Right lung (tissue), 2 donors: ENCODE measurements at regions not wholly inside any gene's neighbourhood (a gene's known extent, or its start where the extent isn't known, plus 50 kb on each side); places are given as distances from the start of the nearest gene placed in this dataset.

Source experiments
- DNase-seq, 2 donors: peaks; one replicate each; pipeline ENCODE4 v3.0.0-alpha.2; 2013

GRCh38 chr12:124162151-124163110, 132.5 kb upstream of the RFLNA start:
- DNase-seq, result no peak

- DNase-seq, result no peak
Observed at GRCh38 chr12:124165695-124166094, 129.2 kb upstream of the RFLNA start.

DNA sequence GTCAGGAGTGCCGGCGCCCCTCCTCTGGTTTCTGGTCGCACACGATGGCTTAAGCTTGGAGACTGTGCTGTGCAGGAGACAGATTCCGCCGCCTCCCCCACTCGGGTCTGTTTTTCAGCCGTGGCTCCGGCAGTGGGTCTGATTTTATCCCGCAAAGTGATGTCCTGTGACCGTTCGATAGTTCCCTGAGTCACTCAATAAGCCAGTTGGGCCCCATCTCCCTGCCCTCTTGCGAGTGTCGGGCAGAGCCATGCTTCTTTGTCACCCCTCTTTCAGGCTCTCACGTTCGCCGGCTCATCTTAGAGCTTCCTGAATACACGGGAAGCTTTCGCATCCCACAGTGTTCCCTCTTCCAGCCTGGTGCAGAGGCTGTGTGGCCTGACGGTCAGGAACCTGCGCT, 127.8 kb upstream of the RFLNA start:
- no peak for DNase-seq

GRCh38 chr12:124168016-124168786, 126.7 kb upstream of the RFLNA start:
- no peak for DNase-seq

DNA sequence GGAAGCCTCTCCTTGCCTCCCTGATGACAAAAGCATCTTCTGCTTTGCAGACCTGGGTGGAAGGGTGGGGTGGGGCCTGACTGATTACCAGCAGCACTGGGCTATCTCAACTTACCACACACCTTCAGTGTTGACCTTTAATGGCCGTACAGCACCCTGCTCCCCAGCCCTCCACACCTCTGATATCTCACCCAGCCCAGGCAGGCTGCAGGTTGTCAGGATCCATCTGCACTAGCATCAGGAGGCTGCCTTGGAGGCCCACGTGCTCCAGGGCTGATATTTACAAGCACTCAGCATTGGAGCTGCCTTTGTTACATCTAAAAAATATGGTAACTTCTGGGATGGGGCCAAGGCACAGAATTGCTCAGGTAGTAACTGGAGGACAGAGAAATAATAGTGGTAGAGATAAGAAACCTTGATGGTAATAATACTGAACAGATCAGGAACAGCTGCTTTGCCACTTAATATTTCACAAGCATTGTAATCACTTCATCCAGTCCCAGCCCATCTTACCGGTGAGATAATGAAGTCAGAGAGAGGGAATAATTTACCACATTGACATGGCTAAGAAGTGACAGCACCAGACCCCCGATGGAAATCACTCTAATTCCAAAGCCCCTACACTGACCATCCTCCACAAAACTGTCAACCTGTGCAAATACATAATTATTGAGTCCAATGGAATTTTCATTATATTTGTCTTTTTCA, 125.2 kb upstream of the RFLNA start:
- DNase-seq, result no peak

- no peak for DNase-seq
Observed at GRCh38 chr12:124170760-124171159, 124.1 kb upstream of the RFLNA start.

GRCh38 chr12:124171231-124171979, 123.5 kb upstream of the RFLNA start:
- DNase-seq, result no peak

GRCh38 chr12:124172636-124173035, 122.3 kb upstream of the RFLNA start:
- no peak for DNase-seq

DNA sequence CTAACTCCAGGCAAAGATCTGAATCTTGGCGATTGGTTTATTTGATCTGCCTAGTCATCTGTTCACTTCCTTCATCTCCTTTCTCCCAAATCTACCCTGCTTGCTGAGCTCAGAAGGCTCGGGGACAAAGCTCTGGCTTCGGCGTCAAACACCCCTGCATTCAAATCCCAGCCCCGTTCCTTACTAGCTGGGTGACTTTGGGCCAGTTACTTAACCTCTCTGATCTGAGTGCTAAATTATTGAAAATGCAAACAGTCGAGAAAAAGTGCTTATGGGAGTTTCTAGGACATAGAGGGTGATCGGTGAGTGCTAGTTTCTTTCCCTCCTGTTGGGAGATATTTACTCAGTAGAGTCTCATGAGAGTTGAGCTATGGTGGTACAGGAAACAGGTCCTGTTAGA, 121.2 kb upstream of the RFLNA start:
- DNase-seq, result no peak

DNA sequence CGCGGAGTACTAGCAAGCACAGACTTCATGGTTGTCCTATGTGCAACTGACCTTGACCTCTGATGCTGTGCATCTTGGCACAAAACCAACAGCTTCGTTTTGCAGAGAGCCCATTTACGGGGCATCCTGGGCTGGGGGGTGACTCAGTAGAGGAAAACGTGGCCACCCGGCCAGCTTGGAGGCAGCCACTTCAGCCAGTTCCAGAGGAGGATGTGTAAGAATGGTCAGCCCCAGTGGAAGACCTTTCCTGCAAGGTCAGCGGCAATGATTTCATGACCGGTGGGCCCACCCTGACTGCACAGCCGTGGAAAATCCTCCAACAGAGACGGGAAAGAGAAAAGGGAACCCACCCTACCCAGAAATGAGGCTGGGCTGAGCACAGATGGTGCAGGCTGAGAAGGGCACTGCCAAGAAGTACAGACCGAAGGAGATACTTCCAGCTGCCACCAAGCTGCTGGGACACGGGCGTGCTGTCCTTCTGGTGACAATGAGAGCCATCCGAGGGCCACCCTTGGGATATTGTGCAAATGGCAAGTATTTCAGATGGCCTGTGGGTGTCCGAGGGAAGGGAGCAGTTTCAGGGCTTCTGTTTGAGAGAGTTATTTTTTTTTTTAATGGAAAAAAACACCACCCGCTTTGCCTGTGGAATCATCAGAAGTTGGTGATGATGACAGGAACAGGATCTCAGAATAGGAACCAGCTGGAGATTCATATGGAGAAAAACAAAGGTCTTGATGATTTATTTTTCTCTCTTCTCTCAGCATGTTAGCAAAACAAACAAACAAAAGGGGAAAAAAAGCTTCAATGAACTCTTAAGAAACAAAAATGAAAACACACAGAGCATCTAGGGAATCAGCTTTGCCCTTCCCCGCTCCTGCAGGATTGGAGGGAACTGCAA, 120.2 kb upstream of the RFLNA start:
- DNase-seq, result no peak

GRCh38 chr12:124175704-124176103, 119.2 kb upstream of the RFLNA start:
- no peak for DNase-seq

GRCh38 chr12:124177276-124177950, 117.5 kb upstream of the RFLNA start:
- DNase-seq, result no peak

GRCh38 chr12:124177951-124178316, 117.0 kb upstream of the RFLNA start:
- DNase-seq, result no peak

DNA sequence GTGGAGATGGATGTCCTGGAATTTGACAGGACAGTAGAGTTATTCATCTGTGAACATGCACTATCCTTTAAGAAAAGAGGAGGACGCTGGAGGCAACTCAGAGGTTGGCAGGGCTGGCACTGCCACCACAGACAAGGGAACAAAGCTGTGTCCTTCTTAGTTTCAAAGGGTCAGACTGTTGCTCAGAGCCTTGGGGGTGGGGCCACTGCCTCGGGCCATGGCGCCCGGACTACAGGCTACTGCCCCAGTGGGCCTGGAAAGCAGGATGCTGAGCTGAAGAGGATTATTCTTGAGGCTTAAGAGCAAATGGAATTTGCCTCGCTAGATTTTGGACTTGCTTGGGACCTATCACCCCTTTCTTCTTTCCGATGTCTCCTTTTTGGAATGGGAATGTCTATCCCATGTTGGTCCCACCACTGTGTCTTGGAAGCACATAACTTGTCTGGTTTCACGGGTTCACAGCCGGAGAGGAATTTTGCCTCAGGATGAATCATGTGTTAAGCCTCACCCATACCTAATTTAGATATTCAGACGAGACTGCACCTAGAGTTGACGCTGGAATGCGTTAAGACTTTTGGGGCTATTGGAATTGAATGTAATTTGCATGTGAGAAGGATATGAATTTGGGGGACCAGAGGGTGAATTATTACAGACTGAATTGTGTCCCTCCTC, 114.8 kb upstream of the RFLNA start:
- DNase-seq, result no peak

DNA sequence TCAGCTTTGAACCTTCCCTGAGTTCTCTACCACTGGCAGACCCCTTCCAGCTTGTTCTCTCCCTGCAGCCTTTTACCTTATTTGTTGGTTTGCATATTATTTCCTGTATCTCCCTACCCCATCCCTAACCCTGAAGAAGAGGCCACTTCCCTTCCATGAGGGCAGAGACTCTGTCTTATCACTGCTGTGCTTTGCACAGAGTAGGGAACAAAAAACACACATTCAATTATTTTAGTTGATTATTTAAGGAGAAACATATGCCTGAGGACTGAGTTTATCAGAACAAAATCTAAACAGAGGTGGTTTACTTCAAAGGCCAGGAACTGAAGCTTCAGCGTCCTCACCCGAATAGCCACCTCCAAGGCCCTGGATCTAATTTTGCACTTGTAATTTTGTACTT, 111.7 kb upstream of the RFLNA start:
- DNase-seq, result no peak

DNA sequence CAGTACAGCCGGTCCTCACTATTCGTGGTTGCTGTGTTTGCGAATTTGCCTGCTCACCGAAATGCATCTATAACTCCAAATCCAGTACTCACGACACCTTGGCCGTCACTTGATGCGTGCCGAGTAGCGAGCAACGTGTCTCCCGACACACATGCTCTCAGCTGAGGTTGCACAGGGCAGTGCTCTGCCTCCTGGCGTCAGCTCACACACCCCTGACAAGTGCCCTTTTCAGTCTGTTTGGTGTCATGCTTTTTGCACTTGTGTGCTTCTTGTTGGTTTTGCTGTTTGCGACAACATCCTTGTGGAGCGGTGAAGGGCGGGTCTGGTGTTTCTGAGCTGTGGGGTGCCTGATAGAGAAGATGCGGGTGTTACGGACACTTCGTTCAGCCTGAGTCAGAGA, 110.4 kb upstream of the RFLNA start:
- DNase-seq, result no peak

- no peak for DNase-seq
Observed at GRCh38 chr12:124185971-124186686, 108.8 kb upstream of the RFLNA start.

DNA sequence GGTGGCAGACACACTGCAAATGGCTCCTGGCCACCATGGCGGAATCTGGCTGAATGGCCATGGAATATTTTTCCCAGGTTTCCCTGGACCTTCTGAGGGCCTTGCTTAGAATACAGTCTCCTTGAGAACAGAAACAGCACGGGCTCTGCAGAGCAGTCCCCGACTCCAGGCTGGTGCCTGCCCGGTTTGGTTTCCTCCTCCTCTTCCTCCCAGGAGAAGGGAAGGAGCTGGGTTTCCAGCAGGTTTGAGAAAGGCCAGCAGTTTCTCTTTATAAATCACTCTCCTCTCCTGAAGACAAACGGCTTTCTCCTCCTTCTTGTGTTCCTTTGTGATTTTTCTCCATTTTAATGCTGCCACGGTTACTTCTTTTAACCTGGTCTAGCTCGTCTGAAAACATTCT, 106.8 kb upstream of the RFLNA start:
- no peak for DNase-seq
